IMR-90 (cell line): ENCODE measurements at regions not wholly inside any gene's neighbourhood (a gene's known extent, or its start where the extent isn't known, plus 50 kb on each side); places are given as distances from the start of the nearest gene placed in this dataset.
A peak's percentile ranks its signal among the peaks of the same experiment; 100 is the strongest.

Experiments used
- ATAC-seq: fragments of 200-7000 bp; cut with Tn5 transposase; 2 replicates; pipeline ENCODE4 v1.9.1; 2020; ENCODE audit warnings: low read depth, mild to moderate bottlenecking, moderate library complexity
- BruUV-seq: library from RNA; stranded (reverse); fragments of 400-500 nt; replicated peaks from 2 replicates; lab custom pipeline; 2021; lab: Mats Ljungman, UMichigan
- CTCF ChIA-PET: fragments of 300-600 bp; formaldehyde crosslinking; extraction: SDS; loops from one replicate; lab custom pipeline; 2021; ENCODE audit warnings: antibody characterized with exemption; lab: Yijun Ruan, JAX
- POLR2A ChIA-PET: fragments of 300-600 bp; sonication (Branson Sonifier 250); formaldehyde crosslinking; loops from one replicate; lab custom pipeline; 2022; ENCODE audit warnings: antibody characterized with exemption; ENCODE audit not compliant: unreplicated experiment; lab: Charles Lee
- DNase-seq: peaks from one replicate; pipeline ENCODE4 v3.0.0; 2013
- H2AFZ ChIP-seq: replicated peaks from 2 replicates; pipeline ENCODE3; 2013; ENCODE audit warnings: low read length, mild to moderate bottlenecking; ENCODE audit not compliant: poor library complexity
- H2AK5ac ChIP-seq: 2 replicates; pipeline ENCODE4 v1.6.1; 2013; ENCODE audit warnings: low read depth, low read length, inconsistent platforms
- H2AK9ac ChIP-seq: replicated peaks from 2 replicates; pipeline ENCODE3; 2013; ENCODE audit warnings: mild to moderate bottlenecking, low read depth, low read length, moderate library complexity; ENCODE audit not compliant: poor library complexity
- H2BK120ac ChIP-seq: 2 replicates; pipeline ENCODE4 v1.6.1; 2013; ENCODE audit warnings: low read depth, low read length, inconsistent platforms
- H2BK15ac ChIP-seq: 3 replicates; pipeline ENCODE4 v1.6.1; 2013; ENCODE audit warnings: low read depth, low read length, inconsistent platforms
- H2BK20ac ChIP-seq: 2 replicates; pipeline ENCODE4 v1.6.1; 2013; ENCODE audit warnings: low read depth, mild to moderate bottlenecking, inconsistent platforms, low read length, moderate library complexity
- H2BK5ac ChIP-seq: 2 replicates; pipeline ENCODE4 v1.6.1; 2013; ENCODE audit warnings: mild to moderate bottlenecking, low read depth, low read length, inconsistent platforms; ENCODE audit not compliant: poor library complexity, severe bottlenecking
- H3K14ac ChIP-seq: replicated peaks from 2 replicates; pipeline ENCODE4 v1.6.1; 2013; ENCODE audit warnings: low read depth, low read length, inconsistent platforms
- H3K18ac ChIP-seq: 2 replicates; pipeline ENCODE4 v1.6.1; 2013; ENCODE audit warnings: low read depth, low read length, control low read depth
- H3K23ac ChIP-seq: 2 replicates; pipeline ENCODE4 v1.6.1; 2013; ENCODE audit warnings: low read depth, low read length, inconsistent platforms
- H3K27ac ChIP-seq: 2 replicates; pipeline ENCODE4 v1.5.1; 2013; ENCODE audit warnings: mild to moderate bottlenecking, control low read depth, low read length; ENCODE audit not compliant: insufficient read depth
- H3K27me3 ChIP-seq: 2 replicates; pipeline ENCODE4 v1.6.1; 2013; ENCODE audit warnings: low read length; ENCODE audit not compliant: control insufficient read depth, insufficient read depth
- H3K36me3 ChIP-seq: 2 replicates; pipeline ENCODE4 v1.6.1; 2013; ENCODE audit warnings: low read length, mixed read lengths; ENCODE audit not compliant: control insufficient read depth, insufficient read depth
- H3K4ac ChIP-seq: 2 replicates; pipeline ENCODE4 v1.6.1; 2013; ENCODE audit warnings: low read depth, low read length, inconsistent platforms
- H3K4me1 ChIP-seq: 2 replicates; pipeline ENCODE4 v1.6.1; 2013; ENCODE audit warnings: low read length, mixed read lengths; ENCODE audit not compliant: control insufficient read depth, insufficient read depth
- H3K4me2 ChIP-seq: 2 replicates; pipeline ENCODE4 v1.6.1; 2013; ENCODE audit warnings: low read depth, mild to moderate bottlenecking, control low read depth, low read length, moderate library complexity
- H3K4me3 ChIP-seq: 2 replicates; pipeline ENCODE4 v1.5.1; 2013; ENCODE audit warnings: low read depth, mild to moderate bottlenecking, control low read depth, low read length, moderate library complexity; ENCODE audit not compliant: insufficient read depth
- H3K56ac ChIP-seq: 2 replicates; pipeline ENCODE4 v1.6.1; 2013; ENCODE audit warnings: low read length, inconsistent platforms; ENCODE audit not compliant: insufficient read depth; ENCODE audit errors: extremely low read depth
- H3K79me1 ChIP-seq, 2 experiments: 2 replicates each; pipeline ENCODE4 v1.6.1; 2013; ENCODE audit warnings: low read length in 2 of 2, inconsistent platforms in 1 of 2, low read depth in 1 of 2
- H3K9ac ChIP-seq: 2 replicates; pipeline ENCODE4 v1.6.1; 2013; ENCODE audit warnings: low read depth, low read length, control low read depth
- H3K9me1 ChIP-seq: 2 replicates; pipeline ENCODE4 v1.6.1; 2013; ENCODE audit warnings: low read length, inconsistent platforms; ENCODE audit not compliant: insufficient read depth
- H3K9me3 ChIP-seq: 2 replicates; pipeline ENCODE4 v1.6.1; 2013; ENCODE audit warnings: low read length; ENCODE audit not compliant: control insufficient read depth, insufficient read depth
- H4K20me1 ChIP-seq: 2 replicates; pipeline ENCODE4 v1.6.1; 2013; ENCODE audit warnings: low read length, inconsistent platforms; ENCODE audit not compliant: insufficient read depth
- H4K5ac ChIP-seq: 2 replicates; pipeline ENCODE4 v1.6.1; 2013; ENCODE audit warnings: mild to moderate bottlenecking, low read depth, low read length, control low read depth
- H4K8ac ChIP-seq, 2 experiments: 2 replicates each; pipeline ENCODE4 v1.6.1; 2013; ENCODE audit warnings: low read depth in 2 of 2, low read length in 2 of 2, control low read depth in 1 of 2, inconsistent platforms in 1 of 2
- H4K91ac ChIP-seq: 2 replicates; pipeline ENCODE4 v1.6.1; 2013; ENCODE audit warnings: low read depth, low read length, inconsistent platforms; ENCODE audit not compliant: insufficient read depth
- CEBPB ChIP-seq: IDR thresholded peaks from 2 replicates; pipeline ENCODE4 v1.6.1; 2012; ENCODE audit warnings: low read depth, low read length, improper control_type of control experiment
- MXI1 ChIP-seq: IDR thresholded peaks from 2 replicates; pipeline ENCODE4 v1.6.1; 2012; ENCODE audit warnings: low read depth, mild to moderate bottlenecking, low read length, moderate library complexity, borderline replicate concordance
- WGBS, 2 experiments: methylation state at CpG; one replicate each; pipeline versions ENCODE4 v1.1.5 to v1.1.7; 2013; ENCODE audit warnings: missing lambda C conversion rate in 2 of 2; ENCODE audit not compliant: insufficient read length in 1 of 2; ENCODE audit errors: extremely low coverage in 2 of 2; 5-methylcytosine and 5-hydroxymethylcytosine counted together
- dilution Hi-C: fragments of 300-500 bp; cut with HindIII; formaldehyde crosslinking; loops from one replicate; pipeline ENCODE4 v1.14.3; 2018; ENCODE audit warnings: low sequenced_read_pairs; ENCODE audit not compliant: unreplicated experiment
- in situ Hi-C: fragments of 300-500 bp; cut with MboI; formaldehyde crosslinking; loops from 3 replicates; pipeline ENCODE4 v1.14.3; 2019; ENCODE audit warnings: low sequenced_read_pairs, inconsistent platforms, mixed read lengths
- intact Hi-C: fragments of 100-400 bp; cut with micrococcal nuclease; formaldehyde crosslinking; loops from 2 replicates; pipeline ENCODE4 v1.10.0; 2022

DNA sequence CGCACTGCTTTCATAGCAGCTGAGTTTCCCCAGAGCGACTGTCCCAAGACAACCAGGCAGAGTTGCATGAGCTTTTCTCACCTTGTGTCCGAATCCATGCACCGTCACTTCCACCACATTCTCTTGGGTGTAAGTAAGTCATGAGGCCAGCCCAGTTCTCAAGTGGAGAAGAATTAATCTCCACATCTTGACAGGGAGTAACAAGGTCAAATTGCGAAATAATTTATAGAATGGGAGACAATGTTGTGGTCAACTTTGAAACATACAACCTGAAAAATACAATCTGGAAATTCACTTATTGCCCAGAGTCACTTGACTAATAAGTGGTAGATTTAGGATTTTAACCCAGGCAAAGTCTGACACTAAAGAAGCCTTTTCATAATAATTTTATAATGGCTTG lies 123.7 kb downstream of the UFM1 start:
- no TSS peak for BruUV-seq
- ChIA-PET CTCF (no interaction called here), POLR2A (no interaction called here)
- Histone ChIP-seq H3K23ac (no peak overlapping the region), H3K79me1 (no peaks in the 10 kb centered on the region), H3K9me1 (no peaks in the 10 kb centered on the region), H2BK20ac (no peak overlapping the region), H3K56ac (no peak overlapping the region), H3K9me3 (no peaks in the 10 kb centered on the region), H3K18ac (no peak overlapping the region), H3K9ac (no peak overlapping the region), H3K4me3 (no peak overlapping the region), H4K20me1 (no peaks in the 10 kb centered on the region), H2AFZ (no peak overlapping the region), H2BK120ac (no peak overlapping the region), H3K14ac (no peak overlapping the region), H4K5ac (no peak overlapping the region), H3K4ac (no peak overlapping the region), H4K91ac (no peak overlapping the region), H3K27ac (no peak overlapping the region), H2AK9ac (no peak overlapping the region), H2AK5ac (no peak overlapping the region), H3K36me3 (no peaks in the 10 kb centered on the region), H3K27me3 (no peaks in the 10 kb centered on the region), H2BK15ac (no peak overlapping the region), H2BK5ac (no peak overlapping the region), H4K8ac (no peak overlapping the region), H3K4me1 (no peaks in the 10 kb centered on the region), H3K4me2 (no peak overlapping the region)
- TF ChIP-seq MXI1 (no peak), CEBPB (peak; percentile 54; the same call in 1 of the 2 replicates)
- DNase-seq (no peak), ATAC-seq (no peak)
- WGBS, 2 experiments: 92% methylated on average over 2 of the region's 5 CpGs; no CpG with 5 or more reads in 1 of the 2 experiments
- intact Hi-C loops: no loop called here
- in situ Hi-C loops: no loop called here
- dilution Hi-C loops: no loop called here
